ENCODE measurements at regions not wholly inside any gene's neighbourhood (a gene's known extent, or its start where the extent isn't known, plus 50 kb on each side); places are given as distances from the start of the nearest gene placed in this dataset.

DNA sequence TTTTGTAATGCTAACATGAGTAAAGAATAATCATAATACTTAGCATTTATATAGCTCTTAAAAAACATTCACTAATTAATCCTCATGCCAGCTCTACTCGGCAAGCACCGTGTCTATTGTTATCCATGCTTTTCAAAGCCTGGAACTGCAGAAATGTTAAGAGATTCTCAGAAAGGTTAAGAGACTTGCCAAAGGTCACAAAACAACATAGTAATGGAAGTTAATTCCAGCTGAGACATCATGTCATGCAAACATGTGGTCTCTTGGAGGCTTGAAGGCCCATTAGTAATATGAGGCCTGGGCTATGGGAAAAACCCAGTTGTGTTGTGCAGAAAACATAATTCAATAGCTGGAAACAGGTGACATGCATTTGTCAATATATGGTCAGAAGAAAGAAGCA, 389.9 kb upstream of the GOT2 start:
- no peak for DNase-seq (ENCODE audit: low read depth)
- H3K4me3 ChIP-seq (ENCODE audit: low read length), result no peak overlapping the region
- TF ChIP-seq, protein P1, sequence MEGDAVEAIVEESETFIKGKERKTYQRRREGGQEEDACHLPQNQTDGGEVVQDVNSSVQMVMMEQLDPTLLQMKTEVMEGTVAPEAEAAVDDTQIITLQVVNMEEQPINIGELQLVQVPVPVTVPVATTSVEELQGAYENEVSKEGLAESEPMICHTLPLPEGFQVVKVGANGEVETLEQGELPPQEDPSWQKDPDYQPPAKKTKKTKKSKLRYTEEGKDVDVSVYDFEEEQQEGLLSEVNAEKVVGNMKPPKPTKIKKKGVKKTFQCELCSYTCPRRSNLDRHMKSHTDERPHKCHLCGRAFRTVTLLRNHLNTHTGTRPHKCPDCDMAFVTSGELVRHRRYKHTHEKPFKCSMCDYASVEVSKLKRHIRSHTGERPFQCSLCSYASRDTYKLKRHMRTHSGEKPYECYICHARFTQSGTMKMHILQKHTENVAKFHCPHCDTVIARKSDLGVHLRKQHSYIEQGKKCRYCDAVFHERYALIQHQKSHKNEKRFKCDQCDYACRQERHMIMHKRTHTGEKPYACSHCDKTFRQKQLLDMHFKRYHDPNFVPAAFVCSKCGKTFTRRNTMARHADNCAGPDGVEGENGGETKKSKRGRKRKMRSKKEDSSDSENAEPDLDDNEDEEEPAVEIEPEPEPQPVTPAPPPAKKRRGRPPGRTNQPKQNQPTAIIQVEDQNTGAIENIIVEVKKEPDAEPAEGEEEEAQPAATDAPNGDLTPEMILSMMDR (conservative IDR thresholded peaks at IDR 0.05; ENCODE audit: low read length), result no peak

DNA sequence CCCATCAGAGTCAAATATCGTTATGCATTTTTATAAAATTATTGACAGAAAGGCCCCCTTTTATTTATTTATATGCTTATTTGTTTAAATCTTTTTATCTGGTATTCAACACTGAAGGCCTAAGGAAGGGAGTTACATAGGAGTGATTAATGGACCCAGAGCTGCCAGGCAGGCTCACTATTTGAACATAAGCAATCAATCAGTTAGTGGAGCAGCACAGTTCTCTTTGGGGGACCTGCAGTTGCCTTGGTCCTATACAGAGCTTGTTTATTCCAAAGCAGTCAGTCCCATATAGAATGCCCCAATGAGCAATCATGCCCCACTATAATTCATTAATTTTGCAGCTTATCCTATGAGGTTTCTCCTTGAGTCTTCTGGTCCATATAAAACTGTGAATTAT, 389.4 kb upstream of the GOT2 start:
- no peak for DNase-seq (ENCODE audit: low read depth)
- no peak overlapping the region for H3K4me3 ChIP-seq (ENCODE audit: low read length)
- TF ChIP-seq, protein P1 (conservative IDR thresholded peaks at IDR 0.05; ENCODE audit: low read length), result no peak

DNA sequence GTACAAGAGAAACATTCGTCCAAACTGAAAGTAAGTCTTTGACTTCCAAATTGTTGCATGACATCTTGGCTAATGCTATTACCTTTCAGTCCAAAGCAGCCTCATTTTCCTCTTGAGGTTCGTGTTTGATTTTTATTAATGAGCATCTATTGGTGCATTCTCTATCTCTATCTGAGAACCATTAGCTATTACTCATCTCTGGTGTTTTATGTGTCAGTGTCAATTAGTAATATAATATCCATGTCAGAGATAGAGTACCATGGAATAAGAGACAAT, 388.1 kb upstream of the GOT2 start:
- TF ChIP-seq, protein P1 (conservative IDR thresholded peaks at IDR 0.05; ENCODE audit: low read length), result no peak
- no peak for DNase-seq (ENCODE audit: low read depth)
- no peak overlapping the region for H3K4me3 ChIP-seq (ENCODE audit: low read length)

DNA sequence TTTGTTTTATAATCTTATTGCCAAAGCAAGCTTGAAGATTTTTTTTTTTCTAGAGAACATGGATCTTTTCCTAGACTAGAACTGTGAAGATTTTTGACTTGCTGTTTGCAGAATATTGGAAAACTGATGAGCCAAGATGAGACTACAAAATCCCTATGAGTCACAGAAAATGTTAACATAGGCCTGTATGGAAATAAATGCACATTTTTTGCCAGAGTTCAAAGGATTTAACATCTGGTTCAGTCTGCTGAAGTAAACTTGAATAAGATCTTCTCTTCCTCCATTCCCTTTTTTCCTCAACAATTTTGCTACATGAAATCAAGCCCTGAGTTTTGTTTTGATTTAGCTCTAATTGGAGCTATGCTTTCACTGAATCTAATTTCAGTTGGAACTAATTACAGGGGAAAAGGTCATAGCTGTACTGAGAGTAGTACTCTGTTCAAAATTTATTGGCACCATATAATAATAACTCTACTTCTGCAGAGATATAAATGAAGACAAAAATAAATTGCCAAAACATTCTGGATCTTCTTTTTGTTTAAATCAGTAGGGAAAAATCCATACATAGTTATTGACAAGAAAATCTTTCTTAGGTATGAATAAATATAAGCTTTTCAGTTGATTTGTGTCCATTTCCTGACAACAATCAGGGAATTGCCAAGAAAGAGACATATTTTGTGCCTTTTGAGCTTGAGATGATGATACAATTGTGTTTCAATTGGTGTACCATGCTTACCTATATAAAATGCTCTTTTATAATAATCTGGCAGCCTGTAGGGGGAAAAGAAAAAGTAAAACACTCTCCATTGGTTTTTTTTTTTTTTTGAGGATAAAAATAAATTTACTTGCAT, 387.5 kb upstream of the GOT2 start:
- TF ChIP-seq, protein P1 (conservative IDR thresholded peaks at IDR 0.05; ENCODE audit: low read length), result no peak
- DNase-seq (ENCODE audit: low read depth), result peak; percentile 2
- no peak overlapping the region for H3K4me3 ChIP-seq (ENCODE audit: low read length)

DNA sequence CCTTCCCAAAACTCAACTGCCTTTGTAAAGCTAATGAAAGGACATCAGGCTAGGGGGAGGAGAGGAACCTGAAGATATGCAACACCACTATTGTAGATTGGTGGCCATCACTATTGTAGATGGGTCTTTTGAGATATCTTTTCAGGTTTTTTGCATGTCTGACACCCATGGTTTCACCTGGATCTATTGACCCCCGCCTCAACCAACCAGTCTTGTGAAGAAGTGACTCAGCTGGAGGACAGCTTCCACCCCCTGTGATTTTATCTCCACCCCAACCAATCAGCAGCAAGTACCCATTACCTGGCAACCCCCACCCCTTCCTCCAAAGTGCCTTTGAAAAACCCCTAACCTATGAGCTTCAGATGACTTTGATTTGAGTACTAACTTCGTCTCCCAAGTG, 382.6 kb upstream of the GOT2 start:
- TF ChIP-seq, protein P1 (conservative IDR thresholded peaks at IDR 0.05; ENCODE audit: low read length), result no peak
- no peak overlapping the region for H3K4me3 ChIP-seq (ENCODE audit: low read length)
- no peak for DNase-seq (ENCODE audit: low read depth)

DNA sequence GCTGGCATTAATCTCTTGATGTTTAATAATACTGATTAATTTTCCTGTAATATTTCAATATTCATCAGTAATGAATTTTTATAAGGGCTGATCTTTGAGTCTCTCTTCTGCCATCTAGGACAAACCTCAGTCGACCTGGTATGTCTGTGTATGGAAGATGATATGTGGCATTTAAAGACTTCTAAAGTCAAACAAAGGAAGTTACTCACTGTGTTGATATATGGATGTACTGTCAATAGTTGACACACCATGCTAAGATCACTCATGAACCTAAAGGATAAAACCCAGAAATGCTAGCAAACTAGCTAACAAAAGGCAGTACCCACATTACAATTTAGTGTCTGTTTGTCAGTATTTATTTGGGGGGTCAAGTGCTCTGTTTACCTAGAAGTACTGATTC, 380.7 kb upstream of the GOT2 start:
- no peak for DNase-seq (ENCODE audit: low read depth)
- no peak overlapping the region for H3K4me3 ChIP-seq (ENCODE audit: low read length)
- TF ChIP-seq, protein P1 (conservative IDR thresholded peaks at IDR 0.05; ENCODE audit: low read length), result no peak

DNA sequence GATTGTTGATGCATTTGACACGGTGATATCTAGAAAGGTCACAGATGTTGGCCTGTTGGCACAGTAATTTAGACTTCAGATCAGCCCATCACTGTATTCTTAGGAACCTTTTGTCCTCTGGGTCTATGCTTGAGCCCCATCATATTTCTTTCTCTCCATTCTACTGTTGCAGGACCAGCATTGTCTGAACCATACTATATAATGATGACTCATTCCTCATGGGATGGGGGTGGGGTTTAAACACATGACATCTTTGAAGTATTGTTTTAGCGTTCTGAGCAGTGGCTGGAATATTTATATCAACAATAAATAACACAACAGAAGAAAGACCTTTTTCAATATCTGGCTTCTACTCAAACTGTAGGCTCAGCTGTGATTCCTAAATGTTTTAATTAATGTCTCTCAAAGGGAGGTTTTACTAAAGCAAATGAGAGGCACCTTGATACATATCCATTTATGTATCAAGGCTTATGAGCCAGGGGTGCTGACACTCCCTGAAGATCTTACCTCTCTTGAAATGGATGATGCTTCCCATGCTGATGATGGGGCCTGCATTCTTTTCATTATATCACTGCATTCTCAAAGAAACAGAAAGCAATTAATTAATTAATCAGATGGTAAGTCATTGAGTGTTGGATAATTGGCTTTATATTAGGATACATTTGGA, 379.0 kb upstream of the GOT2 start:
- TF ChIP-seq, protein P1 (conservative IDR thresholded peaks at IDR 0.05; ENCODE audit: low read length), result no peak
- no peak for DNase-seq (ENCODE audit: low read depth)
- H3K4me3 ChIP-seq (ENCODE audit: low read length), result no peak overlapping the region

Measured in AG10803 (cell line).